Endothelial cell of umbilical vein (primary cell): ENCODE measurements at regions not wholly inside any gene's neighbourhood (a gene's known extent, or its start where the extent isn't known, plus 50 kb on each side); places are given as distances from the start of the nearest gene placed in this dataset.

Source experiments
- BruUV-seq: library from RNA; stranded (reverse); fragments of 400-500 nt; replicated peaks from 2 replicates; lab custom pipeline; 2021; lab: Mats Ljungman, UMichigan
- CTCF ChIA-PET: fragments of 300-600, 350-600 bp; sonication (Branson Sonifier 250); formaldehyde crosslinking; loops from one replicate; lab custom pipeline; 2021; ENCODE audit warnings: antibody characterized with exemption, inconsistent platforms; lab: Charles Lee
- POLR2A ChIA-PET: fragments of 300-600, 350-600 bp; sonication (Branson Sonifier 250); formaldehyde crosslinking; loops from one replicate; lab custom pipeline; 2021; ENCODE audit warnings: antibody characterized with exemption, inconsistent platforms; lab: Charles Lee
- DNase-seq: peaks from one replicate; pipeline ENCODE4 v3.0.0-alpha.2; 2011; ENCODE audit warnings: low read depth, low spot score
- FAIRE-seq: peaks from 2 replicates; lab custom pipeline; 2011; peaks lifted over from hg19 to GRCh38; lab: Jason Lieb, UNC
- H2AFZ ChIP-seq: 2 replicates; pipeline ENCODE4 v1.6.0; 2012; ENCODE audit warnings: low read depth, low read length, control low read depth, inconsistent platforms
- H3K27ac ChIP-seq: 2 replicates; pipeline ENCODE4 v1.5.1; 2011; ENCODE audit warnings: low read depth, mild to moderate bottlenecking, control low read depth, low read length, moderate library complexity; ENCODE audit not compliant: insufficient read depth
- H3K27me3 ChIP-seq, 2 experiments: 2 replicates each; pipeline versions ENCODE4 v1.6.0 to v1.6.1; 2011; ENCODE audit warnings: low read length in 2 of 2, mixed read lengths in 1 of 2; ENCODE audit not compliant: control insufficient read depth in 2 of 2, insufficient read depth in 2 of 2
- H3K36me3 ChIP-seq, 2 experiments: 2 replicates in 1 of 2; 3 replicates in 1 of 2; pipeline ENCODE4 v1.5.1; 2011; ENCODE audit warnings: low read length in 2 of 2, mild to moderate bottlenecking in 1 of 2, moderate library complexity in 1 of 2; ENCODE audit not compliant: control insufficient read depth in 2 of 2, insufficient read depth in 2 of 2; ENCODE audit errors: extremely low read depth in 1 of 2
- H3K4me1 ChIP-seq: 3 replicates; pipeline ENCODE4 v1.5.1; 2011; ENCODE audit warnings: mild to moderate bottlenecking, low read length; ENCODE audit not compliant: control insufficient read depth, insufficient read depth; ENCODE audit errors: extremely low read depth
- H3K4me2 ChIP-seq: 2 replicates; pipeline ENCODE4 v1.6.1; 2011; ENCODE audit warnings: low read length, control low read depth, mixed read lengths; ENCODE audit not compliant: insufficient read depth
- H3K4me3 ChIP-seq, 3 experiments: fragments of 200-600 bp in 1 of 3; sonication (generic), shearing (Covaris generic) in 1 of 3; replicated peaks in 1 of 3; 2 replicates each; pipeline ENCODE4 v1.5.1; 2011 to 2016; ENCODE audit warnings: control low read depth in 3 of 3, low read length in 3 of 3, mild to moderate bottlenecking in 2 of 3, inconsistent platforms in 1 of 3, low read depth in 1 of 3, moderate library complexity in 1 of 3; ENCODE audit not compliant: insufficient read depth in 1 of 3
- H3K79me2 ChIP-seq: 2 replicates; pipeline ENCODE4 v1.6.0; 2012; ENCODE audit warnings: low read length, inconsistent platforms; ENCODE audit not compliant: control insufficient read depth, insufficient read depth
- H3K9ac ChIP-seq: replicated peaks from 2 replicates; pipeline ENCODE3; 2011; ENCODE audit warnings: low read length, control low read depth; ENCODE audit not compliant: insufficient read depth; ENCODE audit errors: extremely low read depth
- H3K9me1 ChIP-seq: replicated peaks from 3 replicates; pipeline ENCODE4 v1.6.0; 2011; ENCODE audit warnings: mild to moderate bottlenecking, low read length; ENCODE audit not compliant: control insufficient read depth, insufficient read depth; ENCODE audit errors: extremely low read depth
- H3K9me3 ChIP-seq: replicated peaks from 2 replicates; pipeline ENCODE4 v1.5.1; 2012; ENCODE audit warnings: low read length, inconsistent platforms; ENCODE audit not compliant: control insufficient read depth, insufficient read depth
- H4K20me1 ChIP-seq: replicated peaks from 2 replicates; pipeline ENCODE3; 2011; ENCODE audit warnings: mild to moderate bottlenecking, low read length; ENCODE audit not compliant: control insufficient read depth, insufficient read depth; ENCODE audit errors: extremely low read depth
- EZH2 ChIP-seq: IDR thresholded peaks from 2 replicates; pipeline ENCODE4 v1.6.1; 2012; ENCODE audit warnings: borderline replicate concordance, low read depth, mild to moderate bottlenecking, moderate library complexity, low read length, inconsistent platforms; ENCODE audit not compliant: severe bottlenecking
- FOS ChIP-seq: IDR thresholded peaks from 2 replicates; pipeline ENCODE4 v1.6.1; 2011; ENCODE audit warnings: mild to moderate bottlenecking, low read length, moderate library complexity, borderline replicate concordance; ENCODE audit not compliant: insufficient read depth
- GATA2 ChIP-seq: IDR thresholded peaks from 2 replicates; pipeline ENCODE4 v1.7.0; 2011; ENCODE audit warnings: low read depth, mild to moderate bottlenecking, moderate library complexity, mixed read lengths, low read length; ENCODE audit not compliant: insufficient read length, insufficient read depth
- JUN ChIP-seq: IDR thresholded peaks from 2 replicates; pipeline ENCODE4 v1.6.1; 2011; ENCODE audit warnings: borderline replicate concordance, low read depth; ENCODE audit not compliant: insufficient read length, insufficient read depth
- MAX ChIP-seq: IDR thresholded peaks from 2 replicates; pipeline ENCODE4 v1.6.1; 2011; ENCODE audit not compliant: insufficient read depth, insufficient read length
- MYC ChIP-seq: IDR thresholded peaks from one replicate; pipeline ENCODE4 v1.6.1; 2011; ENCODE audit warnings: mild to moderate bottlenecking, low read depth, low read length
- POLR2A ChIP-seq: IDR thresholded peaks from 2 replicates; pipeline ENCODE4 v1.6.1; 2012; ENCODE audit warnings: low read depth, mild to moderate bottlenecking, control low read depth, low read length
- POLR2AphosphoS5 ChIP-seq: IDR thresholded peaks from 2 replicates; pipeline ENCODE4 v1.6.1; 2012; ENCODE audit warnings: low read depth, mild to moderate bottlenecking, control low read depth, low read length, moderate library complexity; ENCODE audit not compliant: insufficient read depth
- dilution Hi-C: fragments of 300-500 bp; cut with MboI; formaldehyde crosslinking; loops from one replicate; pipeline ENCODE4 v1.15.0; 2019; ENCODE audit warnings: low sequenced_read_pairs; ENCODE audit not compliant: extremely low pct_ligation_motif_present
- intact Hi-C: fragments of 100-400 bp; cut with micrococcal nuclease; formaldehyde crosslinking; loops from one replicate; pipeline ENCODE4 v1.10.0; 2022
- TF ChIP-seq, protein P1 (sequence below), 2 donors: IDR thresholded peaks; 1 replicate in 1 of 2; 2 replicates in 1 of 2; pipeline ENCODE4 v1.5.1; 2011; ENCODE audit warnings: low read length in 2 of 2, mild to moderate bottlenecking in 2 of 2, moderate library complexity in 2 of 2, control low read depth in 1 of 2, inconsistent platforms in 1 of 2, low read depth in 1 of 2; ENCODE audit not compliant: insufficient read depth in 1 of 2; ENCODE audit errors: extremely low read depth in 1 of 2

- no peak for TF ChIP-seq POLR2AphosphoS5
- TF ChIP-seq JUN, result no peak
- TF ChIP-seq MAX, result no peak
- no peak for TF ChIP-seq EZH2
- TF ChIP-seq POLR2A, result no peak
- no peak for TF ChIP-seq MYC
- TF ChIP-seq, protein P1, sequence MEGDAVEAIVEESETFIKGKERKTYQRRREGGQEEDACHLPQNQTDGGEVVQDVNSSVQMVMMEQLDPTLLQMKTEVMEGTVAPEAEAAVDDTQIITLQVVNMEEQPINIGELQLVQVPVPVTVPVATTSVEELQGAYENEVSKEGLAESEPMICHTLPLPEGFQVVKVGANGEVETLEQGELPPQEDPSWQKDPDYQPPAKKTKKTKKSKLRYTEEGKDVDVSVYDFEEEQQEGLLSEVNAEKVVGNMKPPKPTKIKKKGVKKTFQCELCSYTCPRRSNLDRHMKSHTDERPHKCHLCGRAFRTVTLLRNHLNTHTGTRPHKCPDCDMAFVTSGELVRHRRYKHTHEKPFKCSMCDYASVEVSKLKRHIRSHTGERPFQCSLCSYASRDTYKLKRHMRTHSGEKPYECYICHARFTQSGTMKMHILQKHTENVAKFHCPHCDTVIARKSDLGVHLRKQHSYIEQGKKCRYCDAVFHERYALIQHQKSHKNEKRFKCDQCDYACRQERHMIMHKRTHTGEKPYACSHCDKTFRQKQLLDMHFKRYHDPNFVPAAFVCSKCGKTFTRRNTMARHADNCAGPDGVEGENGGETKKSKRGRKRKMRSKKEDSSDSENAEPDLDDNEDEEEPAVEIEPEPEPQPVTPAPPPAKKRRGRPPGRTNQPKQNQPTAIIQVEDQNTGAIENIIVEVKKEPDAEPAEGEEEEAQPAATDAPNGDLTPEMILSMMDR (IDR thresholded peaks at IDR 0.05; ENCODE audit: extremely low read depth in 1 of 2, insufficient read depth in 1 of 2, low read depth in 1 of 2, low read length in 2 of 2), result no peak
- TF ChIP-seq GATA2, result no peak
- TF ChIP-seq FOS, result no peak
- no peaks in the 10 kb centered on the region for H4K20me1 ChIP-seq
- DNase-seq, result no peak
- no peaks in the 10 kb centered on the region for H3K27me3 ChIP-seq
- H3K4me1 ChIP-seq, result no peaks in the 10 kb centered on the region
- no peaks in the 10 kb centered on the region for H3K9me1 ChIP-seq
- FAIRE-seq, result no peak
- POLR2A ChIA-PET, result no interaction called here
- no peaks in the 10 kb centered on the region for H3K36me3 ChIP-seq
- no peak overlapping the region for H3K4me3 ChIP-seq
- no peak overlapping the region for H3K4me2 ChIP-seq
- H3K27ac ChIP-seq, result no peak overlapping the region
- no peak overlapping the region for H2AFZ ChIP-seq
- no TSS peak for BruUV-seq
- CTCF ChIA-PET, result no interaction called here
- dilution Hi-C loops (no loop called here), intact Hi-C loops (no loop called here)
- no peak overlapping the region for H3K9ac ChIP-seq
- peaks cover 9% of the 10 kb centered on the region for H3K9me3 ChIP-seq
- no peaks in the 10 kb centered on the region for H3K79me2 ChIP-seq
These were observed 446.3 kb downstream of the TCERG1L start for GRCh38 chr10:130864961-130865818.
